ENCODE measurements at regions not wholly inside any gene's neighbourhood (a gene's known extent, or its start where the extent isn't known, plus 50 kb on each side); places are given as distances from the start of the nearest gene placed in this dataset.
"Not testable (repeated sequence)": the region's sequence is repeated elsewhere in the genome, so short reads cannot be mapped to it uniquely, and the experiment has no call there.

DNA sequence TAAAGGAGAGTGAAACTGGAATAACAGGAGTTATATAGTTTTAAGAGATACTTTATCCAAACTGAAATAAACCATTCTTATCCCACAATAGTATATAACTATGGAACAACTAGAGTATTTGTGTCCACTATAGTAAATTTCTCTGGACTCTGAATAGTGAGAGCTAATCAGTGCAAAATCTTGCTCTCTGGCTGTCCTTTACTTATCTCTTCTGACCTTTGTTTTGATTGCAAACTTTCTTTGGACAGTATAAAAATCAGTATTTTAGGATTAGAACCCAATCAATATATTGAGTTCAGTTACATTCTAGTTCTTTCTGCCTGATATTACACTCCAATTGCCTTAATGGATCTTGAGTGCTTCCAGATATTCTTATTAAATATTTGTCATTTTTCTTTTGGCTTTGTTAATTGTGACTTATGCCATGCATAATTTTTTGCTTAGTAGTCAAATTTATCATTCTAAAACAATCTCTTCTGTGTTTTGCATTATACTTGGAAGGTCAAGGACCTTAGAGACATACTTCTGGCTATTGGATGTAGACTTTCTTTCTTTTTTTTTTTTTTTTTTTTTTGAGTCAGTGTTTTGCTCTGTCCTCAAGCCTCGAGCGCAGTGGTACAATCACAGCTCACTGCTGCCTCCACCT, 89.9 kb upstream of the AMN1 start:
- no peak for DNase-seq

DNA sequence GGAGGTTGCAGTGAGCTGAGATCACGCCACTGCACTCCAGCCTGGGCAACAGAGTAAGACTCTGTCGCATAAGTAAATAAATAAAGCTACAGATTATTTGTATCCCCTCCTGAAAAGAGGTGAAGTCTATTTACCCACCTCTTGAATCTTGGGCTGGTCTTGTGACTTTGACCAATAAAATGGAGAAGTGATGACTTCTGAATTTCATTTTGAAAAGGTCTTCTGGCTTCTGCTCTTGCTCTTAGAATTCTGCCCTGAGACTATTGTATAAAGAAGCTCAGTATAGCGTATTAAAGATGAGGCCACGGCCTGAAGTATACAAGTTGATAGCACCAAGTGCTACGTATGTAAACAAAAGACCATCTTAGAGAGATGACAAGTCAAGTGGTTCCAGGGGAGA, 88.3 kb upstream of the AMN1 start:
- DNase-seq, result no peak

DNA sequence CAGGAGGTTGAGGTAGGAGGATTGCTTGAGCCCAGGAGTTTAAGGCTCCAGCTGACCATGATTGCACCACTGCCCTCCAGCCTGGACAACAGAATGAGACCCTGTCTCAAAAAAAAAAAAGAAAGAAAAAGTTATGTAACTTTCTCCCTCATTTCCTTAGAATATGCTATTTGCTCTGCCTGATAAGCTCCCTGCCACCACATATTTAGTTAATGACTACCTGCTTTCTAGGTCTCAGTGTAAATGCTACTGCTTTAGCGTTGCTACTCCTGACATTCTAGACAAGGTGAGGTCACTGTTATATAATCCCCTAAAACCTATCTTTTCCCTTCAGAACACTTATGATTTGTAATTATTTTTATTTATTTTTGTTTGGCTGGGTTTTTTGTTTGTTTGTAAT, 86.3 kb upstream of the AMN1 start:
- DNase-seq, result no peak

DNA sequence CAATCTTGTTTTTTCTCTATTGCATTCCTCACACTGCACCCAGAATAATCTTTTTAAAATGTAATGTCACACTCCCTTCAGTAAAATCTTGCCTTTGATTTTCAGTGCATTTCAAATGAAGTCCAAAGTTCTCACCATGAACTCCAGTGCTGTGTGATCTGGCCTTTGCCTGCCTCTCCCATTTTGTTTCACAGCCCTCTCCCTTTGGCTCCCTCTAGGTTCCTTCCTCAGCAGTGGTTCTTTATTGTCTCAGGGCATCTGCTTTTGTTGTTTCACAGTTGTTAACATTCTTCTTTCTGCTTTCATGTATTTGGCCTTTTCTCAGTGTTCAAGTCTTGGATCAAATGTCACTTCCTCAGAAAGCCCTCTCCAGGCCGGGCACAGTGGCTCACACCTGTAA, 84.5 kb upstream of the AMN1 start:
- no peak for DNase-seq

DNA sequence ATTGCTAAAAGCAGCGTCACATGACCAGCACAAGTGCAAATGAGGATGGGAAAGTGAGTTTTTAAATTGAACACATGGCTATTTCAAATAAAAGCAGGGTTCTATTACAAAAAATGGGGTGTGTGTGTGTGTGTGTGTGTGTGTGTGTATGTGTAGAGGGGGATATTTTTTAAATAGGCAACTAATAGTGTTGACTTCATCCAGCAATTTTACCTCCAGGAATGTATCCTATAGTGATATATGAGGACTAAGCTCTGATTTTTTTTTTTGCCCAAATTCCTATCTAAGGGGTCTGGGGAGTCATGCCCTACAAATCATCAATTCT, 78.9 kb upstream of the AMN1 start:
- DNase-seq, result no peak

DNA sequence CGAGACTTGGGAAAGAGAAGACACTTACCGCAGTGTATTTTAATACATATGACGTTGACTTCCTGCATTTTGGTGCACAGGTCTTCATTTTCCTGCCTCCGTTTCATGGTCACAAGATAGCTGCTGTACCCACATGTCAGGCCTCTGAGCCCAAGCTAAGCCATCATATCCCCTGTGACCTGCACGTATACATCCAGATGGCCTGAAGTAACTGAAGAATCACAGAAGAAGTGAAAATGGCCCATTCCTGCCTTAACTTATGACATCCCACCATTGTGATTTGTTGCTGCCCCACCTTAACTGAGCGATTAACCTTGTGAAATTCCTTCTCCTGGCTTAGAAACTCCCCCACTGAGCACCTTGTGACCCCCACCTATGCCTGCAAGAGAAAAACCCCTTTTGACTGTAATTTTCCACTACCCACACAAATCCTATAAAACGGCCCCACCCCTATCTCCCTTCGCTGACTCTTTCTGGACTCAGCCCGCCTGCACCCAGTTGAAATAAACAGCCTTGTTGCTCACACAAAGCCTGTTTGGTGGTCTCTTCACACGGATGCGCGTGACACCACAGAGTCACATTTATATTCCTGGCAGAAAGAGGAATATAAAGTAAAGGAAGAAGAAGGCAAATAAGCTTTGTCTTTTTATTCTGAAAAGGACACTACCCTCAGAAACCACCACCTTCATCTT, 78.4 kb upstream of the AMN1 start:
- DNase-seq, result not testable (repeated sequence)

DNA sequence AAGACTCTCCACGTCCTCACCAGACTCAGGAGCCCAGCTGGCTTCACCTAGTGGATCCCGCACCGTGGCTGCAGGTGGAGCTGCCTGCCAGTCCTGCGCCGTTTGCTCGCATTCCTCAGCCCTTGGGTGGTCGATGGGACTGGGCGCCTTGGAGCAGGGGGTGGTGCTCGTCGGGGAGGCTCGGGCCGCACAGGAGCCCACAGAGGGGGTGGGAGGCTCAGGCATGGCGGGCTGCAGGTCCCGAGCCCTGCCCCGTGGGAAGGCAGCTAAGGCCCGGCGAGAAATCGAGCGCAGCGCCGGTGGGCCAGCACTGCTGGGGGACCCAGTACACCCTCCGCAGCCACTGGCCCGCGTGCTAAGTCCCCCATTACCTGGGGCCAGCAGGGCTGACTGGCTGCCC, 76.9 kb upstream of the AMN1 start:
- not testable (repeated sequence) for DNase-seq

DNA sequence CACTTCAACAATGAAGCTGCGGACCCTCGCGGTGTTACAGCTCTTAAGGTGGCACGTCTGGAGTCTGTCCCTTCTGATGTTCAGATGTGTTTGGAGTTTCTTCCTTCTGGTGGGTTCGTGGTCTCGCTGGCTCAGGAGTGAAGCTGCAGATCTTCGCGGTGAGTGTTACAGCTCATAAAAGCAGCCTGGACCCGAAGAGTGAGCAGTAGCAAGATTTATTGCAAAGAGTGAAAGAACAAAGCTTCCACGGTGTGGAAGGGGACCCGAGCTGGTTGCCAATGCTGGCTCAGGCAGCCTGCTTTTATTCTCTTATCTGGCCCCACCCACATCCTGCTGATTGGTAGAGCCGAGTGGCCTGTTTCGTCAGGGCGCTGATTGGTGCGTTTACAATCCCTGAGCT, 75.9 kb upstream of the AMN1 start:
- DNase-seq, result not testable (repeated sequence)

DNA sequence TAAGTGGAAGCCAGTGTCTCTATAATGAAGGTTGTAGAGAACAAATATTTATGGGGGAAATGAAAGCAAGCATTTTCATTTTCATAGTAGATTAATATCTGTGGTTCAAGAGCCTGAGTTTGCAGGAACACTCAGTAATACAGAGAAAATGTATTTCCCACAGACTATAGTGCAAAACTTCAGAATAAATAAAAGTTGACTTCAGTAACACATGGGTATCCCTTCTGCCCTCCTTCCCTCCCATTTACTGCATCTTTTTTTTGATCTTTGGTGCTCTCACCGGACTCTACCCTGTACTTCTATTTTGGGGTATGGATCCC, 75.3 kb upstream of the AMN1 start:
- DNase-seq, result no peak

DNA sequence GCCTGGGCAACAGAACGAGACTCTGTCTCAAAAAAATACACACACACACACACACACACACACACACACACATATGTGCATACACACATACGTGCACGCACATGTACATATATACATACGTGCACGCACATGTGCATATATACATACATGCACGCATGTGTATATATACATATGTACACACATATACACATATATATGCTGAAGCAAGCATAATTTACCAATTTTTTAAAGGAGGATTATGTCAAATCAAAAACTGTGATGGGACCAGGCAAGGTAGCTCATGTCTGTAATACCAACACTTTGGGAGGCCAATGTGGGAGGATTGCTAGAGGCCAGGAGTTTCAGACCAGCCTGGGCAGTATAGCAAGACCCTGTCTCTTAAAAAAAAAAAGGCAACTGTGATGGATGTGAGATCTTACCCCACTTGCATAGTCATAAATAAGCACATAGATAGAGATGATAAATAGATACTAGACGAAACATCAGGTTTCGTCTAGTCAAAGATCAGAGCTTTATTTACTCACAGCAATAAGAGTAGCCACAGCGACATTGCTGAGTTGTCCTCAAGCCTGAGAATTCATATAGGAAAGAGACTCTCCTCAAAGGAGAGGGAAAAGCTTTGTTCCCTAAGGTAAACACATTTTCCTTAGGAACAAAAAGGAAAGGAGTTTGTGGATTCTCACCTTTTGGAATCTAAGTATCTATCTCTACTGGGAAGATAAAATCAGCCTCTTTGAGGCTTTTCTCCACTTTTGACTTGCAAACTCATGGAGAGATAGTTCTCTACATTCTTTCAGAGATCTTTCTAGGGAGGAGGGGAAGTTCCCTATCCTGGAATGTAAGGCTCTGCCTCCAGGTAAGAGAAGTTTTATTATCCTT, 74.7 kb upstream of the AMN1 start:
- DNase-seq, result no peak

DNA sequence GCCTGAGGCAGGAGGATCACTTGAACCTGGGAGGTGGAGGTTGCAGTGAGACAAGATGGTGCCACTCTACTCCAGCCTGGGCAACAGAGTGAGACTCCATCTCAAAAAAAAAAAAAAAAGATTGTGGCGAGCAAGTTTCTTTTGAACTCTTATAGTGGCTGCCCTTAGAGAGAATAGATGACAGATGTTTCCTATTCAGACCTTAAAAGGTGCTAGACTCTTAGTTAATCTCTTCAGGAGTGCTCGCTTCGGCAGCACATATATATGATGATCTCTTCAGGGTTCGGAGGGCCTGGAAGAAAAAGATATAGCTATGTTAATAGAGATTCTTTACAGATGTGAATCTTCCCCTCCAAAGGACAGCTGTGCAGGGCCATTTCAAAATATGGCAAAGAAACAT, 73.1 kb upstream of the AMN1 start:
- DNase-seq, result no peak

DNA sequence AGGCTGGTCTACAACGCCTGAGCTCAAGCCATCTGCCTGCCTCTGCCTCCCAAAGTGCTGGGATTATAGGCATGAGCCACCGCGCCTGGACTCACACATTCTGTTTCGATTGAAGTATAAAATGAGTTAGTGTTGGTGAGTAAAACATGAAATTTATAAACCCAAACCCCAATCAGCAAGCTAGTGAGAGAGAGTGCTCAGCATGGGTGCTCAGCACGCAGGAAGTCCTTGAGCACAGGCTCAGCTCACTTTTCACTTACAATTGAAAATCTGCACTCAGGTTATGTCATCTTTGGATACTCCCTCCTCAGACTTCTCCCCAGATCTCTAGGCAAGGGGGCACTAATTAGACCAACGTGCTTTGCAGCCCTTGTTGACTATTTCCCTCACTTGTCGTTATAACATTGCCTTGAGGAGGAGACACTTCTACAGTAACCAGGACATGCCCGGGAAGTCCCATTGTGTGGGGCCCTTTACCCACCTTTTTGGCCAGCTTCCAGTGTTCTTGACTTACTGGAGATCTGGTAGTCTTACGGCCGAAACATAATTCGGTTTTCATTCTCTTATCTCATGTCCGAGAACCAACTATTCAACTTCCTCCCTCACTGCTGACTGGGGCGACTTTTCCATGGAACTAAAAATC, 68.5 kb upstream of the AMN1 start:
- no peak for DNase-seq

DNA sequence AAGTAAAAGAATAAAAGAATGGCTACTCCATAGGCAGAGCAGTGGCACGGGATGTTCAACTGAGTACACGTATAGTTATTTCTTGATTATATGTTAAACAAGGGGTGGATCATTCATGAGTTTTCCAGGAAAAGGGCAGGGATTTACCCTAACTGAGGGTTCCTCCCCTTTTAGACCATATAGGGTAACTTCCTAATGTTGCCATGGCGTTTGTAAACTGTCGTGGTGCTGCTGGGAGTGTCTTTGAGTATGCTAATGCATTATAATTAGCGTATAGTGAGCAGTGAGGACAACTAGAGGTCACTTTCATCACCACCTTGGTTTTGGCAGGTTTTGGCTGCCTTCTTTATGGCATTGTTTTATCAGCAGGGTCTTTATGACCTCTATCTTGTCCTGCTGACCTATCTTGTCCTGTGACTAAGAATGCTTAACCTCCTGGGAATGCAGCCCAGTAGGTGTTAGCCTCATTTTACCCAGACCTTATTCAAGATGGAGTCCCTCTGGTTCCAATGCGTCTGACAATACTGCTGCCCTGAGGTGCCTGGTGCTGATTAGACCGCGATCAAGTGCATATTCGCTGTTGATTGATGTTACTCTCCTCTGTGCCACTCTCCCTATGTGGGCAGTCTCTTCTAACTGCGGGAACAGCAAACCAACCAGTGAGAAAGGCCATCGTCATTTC, 67.6 kb upstream of the AMN1 start:
- DNase-seq, result no peak

DNA sequence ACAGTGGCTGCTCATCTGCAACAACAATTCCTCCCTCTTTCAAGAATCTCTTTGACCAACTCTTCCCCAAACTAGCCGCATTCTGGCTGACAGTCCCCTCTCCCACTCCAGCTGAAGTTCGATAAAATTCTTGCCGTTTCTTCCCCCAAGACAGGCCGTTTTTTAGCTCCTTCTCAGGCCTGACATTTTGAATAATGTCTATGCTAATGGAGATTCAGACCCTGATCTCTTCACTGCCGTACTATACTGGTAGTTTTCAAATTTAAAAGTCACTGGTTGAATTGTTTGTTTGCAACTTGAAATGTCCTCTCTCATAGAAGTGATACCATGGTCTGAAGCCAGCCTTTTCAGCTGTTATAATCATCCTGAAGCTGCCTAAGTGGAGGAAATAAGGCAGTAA, 65.9 kb upstream of the AMN1 start:
- no peak for DNase-seq

DNA sequence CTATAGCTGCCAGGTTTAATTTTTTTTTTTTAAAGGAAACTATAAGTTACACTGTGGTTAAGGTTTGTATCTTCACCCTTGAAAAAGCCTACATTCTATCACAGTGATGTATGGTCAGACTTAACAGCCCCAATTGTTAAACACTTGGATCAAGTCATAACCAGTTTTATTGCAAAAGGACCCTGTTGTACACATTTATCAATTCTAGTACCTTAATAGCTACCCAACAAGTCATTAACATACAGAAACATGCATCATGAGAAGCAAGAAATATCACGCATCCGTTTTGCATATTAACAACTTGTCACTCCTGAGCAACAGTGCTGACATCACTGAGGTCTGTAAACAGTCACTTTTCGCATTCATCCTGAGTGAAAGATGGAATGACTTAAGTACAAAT, 62.4 kb upstream of the AMN1 start:
- DNase-seq, result not testable (repeated sequence)

DNA sequence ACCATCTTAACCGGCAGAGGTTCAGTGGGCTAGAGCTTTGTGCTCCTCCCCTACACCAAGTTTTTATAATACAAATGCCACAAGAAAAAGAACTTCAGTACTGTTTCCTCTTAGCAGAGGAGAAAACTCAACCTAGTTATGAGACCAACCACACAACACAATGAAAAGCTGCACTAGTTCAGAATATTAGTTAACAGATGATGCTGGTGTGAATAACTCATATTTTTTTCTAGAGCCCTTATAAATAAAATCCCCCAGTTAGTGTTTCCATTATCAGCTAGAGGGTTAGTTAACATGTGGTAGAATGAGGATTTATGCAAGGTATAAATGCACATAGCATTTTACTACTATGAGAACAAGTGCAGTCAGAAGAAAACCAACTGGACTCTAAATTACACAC, 61.9 kb upstream of the AMN1 start:
- no peak for DNase-seq

DNA sequence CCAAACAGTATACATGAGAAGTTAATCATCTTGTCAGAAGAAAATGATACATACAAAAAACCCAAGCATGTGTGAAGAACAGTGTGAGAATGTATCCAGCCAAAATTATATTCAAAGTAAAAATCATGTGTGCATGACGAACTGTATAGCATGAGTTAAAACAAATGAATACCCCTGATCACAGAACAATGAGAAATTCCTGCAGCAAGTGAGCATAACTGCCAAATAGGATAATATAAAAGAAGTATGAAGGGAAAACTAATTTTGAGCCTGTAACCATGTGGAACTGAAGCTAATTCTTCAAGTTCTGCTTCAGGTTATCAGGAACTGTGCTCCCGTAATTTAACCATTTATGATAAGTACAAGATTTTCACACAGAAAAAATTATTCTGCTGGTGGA, 56.5 kb upstream of the AMN1 start:
- DNase-seq, result no peak

DNA sequence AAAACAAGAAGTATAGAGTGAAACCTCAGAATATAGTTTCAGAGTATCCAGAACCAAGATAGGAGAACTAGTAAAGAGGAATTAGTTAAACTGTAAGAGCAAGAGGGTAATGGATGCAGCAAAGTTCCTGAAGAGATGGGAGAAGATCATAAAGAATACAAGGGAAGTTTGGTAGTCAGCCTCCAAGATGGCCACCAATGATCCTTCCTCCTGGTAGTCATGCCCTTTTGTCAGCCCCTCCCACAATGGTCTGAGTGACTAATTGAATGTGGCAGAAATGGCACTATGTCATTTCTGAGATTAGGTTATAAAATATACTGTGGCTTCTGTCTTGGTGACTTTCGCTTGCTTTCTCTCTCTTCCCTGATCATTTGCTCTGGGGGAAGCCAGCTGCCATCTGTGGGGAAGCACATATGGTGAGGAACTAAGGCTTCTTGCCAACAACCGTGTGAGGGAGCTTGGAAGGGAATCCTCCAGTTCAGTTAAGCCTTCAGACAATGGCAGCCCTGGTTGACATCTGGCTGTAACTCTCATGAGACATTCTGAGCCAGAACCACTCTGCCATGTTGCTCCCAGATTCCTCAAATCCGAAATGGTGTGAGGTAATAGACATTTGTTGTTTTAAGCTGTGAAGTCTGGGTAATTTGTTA, 55.3 kb upstream of the AMN1 start:
- DNase-seq, result no peak

DNA sequence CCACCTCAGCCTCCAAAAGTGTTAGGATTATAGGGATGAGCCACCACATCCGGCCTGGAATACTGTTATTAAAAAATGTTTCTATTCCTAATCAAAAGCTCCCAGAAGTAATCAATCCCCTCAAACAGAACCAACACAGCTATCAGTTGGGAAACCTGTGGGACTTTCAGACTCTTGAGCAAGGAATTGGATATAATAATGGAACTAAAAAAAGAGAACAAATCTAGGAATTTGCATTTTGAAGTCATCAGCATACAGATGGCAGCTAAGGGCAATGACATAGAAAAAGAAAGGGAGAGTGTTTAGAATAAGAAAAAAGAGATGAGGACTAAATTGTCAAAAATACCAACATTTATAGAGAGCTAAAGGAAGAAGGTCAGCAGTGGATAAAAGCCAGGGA, 54.7 kb upstream of the AMN1 start:
- DNase-seq, result no peak

DNA sequence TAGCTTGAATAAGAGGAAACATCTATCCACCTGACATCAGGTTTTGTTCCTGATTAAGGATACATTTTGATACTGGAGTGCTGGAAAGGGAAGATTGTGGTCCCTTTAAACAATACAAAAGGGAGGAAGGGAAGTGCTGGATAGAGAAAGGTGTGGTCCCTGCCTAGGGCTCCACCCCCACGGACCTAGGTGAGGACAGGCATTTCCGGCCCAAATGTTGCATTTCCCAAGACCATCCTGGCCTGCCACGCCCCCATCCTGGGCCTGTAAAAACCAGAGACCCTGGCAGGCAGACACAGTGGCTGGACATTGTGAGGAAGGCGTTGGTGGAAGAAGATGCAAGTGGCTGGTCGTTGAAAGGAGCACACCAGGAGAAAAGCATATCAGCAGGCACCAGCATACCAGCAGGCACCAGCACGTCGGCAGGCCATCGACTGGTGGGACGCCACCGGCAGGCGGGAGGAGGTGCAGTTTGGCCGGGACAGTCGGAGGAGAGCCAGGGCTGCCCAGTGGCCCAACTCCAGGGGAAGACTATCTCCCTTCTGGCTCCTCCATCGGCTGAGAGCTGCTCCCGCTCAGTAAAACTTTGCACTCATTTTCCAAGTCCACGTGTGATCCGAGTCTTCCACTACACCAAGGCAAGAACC, 53.2 kb upstream of the AMN1 start:
- DNase-seq, result no peak

DNA sequence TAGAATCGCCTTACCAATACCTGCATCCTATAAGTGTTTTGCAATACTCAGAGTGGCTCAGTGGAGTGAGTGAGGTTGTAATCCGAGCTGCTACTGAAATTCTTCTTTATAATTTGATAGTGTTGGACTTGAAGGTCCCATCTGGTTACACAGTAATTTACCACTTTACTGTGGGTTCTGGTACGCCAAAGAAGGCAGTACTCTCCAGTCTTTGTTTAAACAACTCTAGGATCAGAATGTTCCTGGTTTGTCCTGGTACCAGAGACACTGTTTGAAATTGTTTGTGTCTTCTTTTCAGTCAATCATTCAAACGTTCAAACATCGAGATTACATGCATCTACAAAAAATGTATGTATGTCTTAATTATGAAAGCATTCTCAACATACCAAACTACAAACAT, 51.3 kb upstream of the AMN1 start:
- no peak for DNase-seq

DNA sequence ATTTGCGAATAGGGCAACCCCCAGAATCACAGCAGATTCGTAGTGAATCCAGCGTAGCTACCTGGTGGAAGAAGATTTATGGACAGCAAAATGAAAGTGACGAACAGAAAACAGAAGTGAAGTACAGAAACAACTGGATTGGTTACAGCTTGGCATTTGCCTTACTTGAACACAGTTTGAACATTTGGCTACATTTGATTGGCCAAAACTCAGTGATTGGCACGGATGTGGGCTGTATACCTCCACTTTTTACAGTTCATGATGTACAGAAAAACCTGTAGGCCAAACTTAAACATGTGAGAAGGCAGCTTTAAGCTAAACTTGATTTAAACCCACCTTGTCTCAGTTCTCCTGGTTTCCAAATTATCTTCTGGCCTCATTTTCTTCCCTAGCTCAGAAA, 49.9 kb upstream of the AMN1 start:
- no peak for DNase-seq
